ENCODE measurements at regions not wholly inside any gene's neighbourhood (a gene's known extent, or its start where the extent isn't known, plus 50 kb on each side); places are given as distances from the start of the nearest gene placed in this dataset.
"Not testable (repeated sequence)": the region's sequence is repeated elsewhere in the genome, so short reads cannot be mapped to it uniquely, and the experiment has no call there.

DNA sequence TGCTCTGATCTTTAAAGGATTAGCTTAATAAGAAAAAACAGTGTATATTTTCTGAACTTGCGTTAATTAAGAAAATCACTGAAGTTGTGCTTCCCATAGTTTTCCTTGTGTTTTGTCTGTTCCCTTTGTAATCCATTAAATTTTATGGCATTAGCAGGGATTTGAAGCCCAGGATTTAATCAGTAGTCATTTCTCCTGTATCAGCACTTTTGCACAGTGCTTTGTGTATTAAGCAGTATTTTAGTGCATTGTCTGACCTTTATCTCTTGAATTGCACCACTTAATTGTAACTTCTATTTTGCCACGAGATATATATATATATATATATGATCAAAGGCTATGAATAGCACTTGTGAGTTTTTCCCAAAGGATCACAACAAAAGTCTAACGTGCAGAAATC, 133.7 kb downstream of the S1PR1 start:
- DNase-seq (ENCODE audit: low read depth), result no peak

GRCh38 chr1:101371259-101371658, 134.4 kb downstream of the S1PR1 start:
- DNase-seq (ENCODE audit: low read depth), result peak; percentile 94

GRCh38 chr1:101373570-101373969, 136.8 kb downstream of the S1PR1 start:
- no peak for DNase-seq (ENCODE audit: low read depth)

- DNase-seq (ENCODE audit: low read depth), result not testable (repeated sequence)
Measured at GRCh38 chr1:101375448-101375847, 138.6 kb downstream of the S1PR1 start.

DNA sequence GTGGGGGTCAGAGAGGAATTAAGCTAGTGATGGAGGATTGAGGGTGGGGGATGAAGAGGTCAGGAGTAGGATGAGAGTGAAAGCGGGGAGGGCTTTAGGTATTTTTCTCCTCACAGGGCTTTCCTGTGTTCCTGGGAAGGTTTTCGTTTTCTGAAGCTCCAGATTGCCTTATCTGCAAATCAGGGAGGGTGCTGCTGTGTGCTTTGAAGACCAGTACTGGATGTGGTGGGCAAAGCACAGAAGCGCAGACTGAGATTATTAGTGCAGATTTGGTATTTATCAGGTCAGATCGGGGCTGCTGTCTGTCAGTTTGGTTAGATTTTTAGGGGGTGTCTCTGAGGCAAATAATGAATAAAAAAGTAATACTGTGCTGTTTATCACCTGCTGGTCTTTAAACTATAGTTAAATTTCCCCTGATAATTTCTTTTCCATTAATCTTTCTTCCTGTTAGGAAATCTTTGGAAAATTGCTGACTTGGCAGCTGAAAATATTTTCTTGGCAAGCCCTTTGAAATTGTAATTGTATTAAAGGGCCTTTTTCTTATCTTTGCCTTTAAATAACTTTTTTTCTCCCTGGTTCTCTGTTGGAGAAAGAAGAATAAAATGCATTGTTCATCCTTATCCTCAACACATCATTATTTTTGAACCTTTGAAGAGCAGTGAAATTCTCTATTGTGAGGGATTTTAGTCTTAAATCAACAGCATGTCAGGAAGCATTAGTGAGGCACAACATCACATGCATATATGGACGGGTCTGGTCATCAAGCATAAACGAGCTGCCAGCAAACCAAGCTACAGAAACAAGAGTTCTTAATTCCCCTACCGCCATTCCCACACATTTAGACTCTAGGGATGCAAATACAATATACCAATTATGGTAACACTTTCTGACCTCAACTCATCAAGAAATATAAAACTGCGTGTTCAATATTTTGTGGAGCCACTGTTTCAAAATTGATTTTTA, 139.6 kb downstream of the S1PR1 start:
- DNase-seq (ENCODE audit: low read depth), result no peak

GRCh38 chr1:101377084-101377835, 140.4 kb downstream of the S1PR1 start:
- no peak for DNase-seq (ENCODE audit: low read depth)

DNA sequence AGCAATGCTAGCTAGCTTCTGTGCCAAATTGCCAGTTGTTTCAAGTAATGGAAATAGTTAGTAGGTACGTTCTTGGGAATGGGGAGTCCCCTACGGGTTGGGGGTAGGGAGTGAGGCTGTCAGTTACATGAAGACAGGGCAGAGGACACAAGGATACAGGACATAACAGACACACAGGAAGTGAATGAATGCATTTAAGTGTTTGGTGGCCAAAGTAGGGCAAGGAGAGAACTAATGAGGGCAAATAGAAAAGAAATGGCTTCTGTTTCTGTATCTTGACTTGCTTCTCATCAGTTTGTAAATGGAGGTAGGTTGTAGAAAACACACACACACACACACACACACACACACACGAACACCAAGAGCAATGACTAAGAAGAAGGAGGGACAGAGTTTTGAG, 142.2 kb downstream of the S1PR1 start:
- no peak for DNase-seq (ENCODE audit: low read depth)

DNA sequence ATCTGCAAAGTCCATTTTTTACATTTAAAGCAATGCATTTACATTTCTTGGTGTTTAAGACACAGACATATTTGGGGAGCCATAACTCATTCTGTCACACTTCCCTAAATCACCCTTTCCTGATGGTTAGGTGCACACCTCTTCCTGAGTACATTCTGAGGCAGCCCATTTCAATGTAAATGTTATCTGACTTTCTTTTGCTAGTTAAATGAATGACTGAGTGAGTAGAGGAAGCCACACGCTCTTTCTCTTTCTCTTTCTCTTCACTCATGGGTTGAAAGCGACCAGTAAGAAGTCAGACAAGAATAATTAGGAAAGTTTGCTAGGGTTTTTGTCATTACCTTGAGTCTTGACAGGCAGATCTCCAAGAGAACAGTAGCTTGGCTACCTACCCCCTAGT, 143.1 kb downstream of the S1PR1 start:
- no peak for DNase-seq (ENCODE audit: low read depth)

GRCh38 chr1:101382135-101382534, 145.3 kb downstream of the S1PR1 start:
- no peak for DNase-seq (ENCODE audit: low read depth)

- peak; percentile 59 for DNase-seq (ENCODE audit: low read depth)
Measured at GRCh38 chr1:101388904-101389546, 152.2 kb downstream of the S1PR1 start.

GRCh38 chr1:101389547-101389929, 152.7 kb downstream of the S1PR1 start:
- no peak for DNase-seq (ENCODE audit: low read depth)

DNA sequence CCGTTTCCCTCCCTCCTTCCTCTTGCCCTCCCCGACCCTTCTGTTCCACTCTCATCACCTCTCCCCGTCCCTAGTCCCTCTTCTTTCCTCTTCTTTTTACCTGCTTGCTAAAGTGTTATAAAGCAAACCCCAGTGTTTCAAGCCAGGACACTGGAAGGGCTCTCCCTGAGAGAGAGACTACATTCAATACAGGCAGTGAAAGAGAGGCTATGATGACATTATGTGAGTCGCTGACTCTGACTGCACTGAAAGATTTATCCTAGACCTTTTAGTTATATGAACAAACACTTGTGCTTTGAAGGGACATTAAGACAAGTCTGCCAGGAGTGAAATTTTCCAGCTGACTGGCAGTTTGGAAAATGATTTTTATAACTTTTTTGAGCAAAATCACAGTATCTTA, 155.7 kb downstream of the S1PR1 start:
- no peak for DNase-seq (ENCODE audit: low read depth)

DNA sequence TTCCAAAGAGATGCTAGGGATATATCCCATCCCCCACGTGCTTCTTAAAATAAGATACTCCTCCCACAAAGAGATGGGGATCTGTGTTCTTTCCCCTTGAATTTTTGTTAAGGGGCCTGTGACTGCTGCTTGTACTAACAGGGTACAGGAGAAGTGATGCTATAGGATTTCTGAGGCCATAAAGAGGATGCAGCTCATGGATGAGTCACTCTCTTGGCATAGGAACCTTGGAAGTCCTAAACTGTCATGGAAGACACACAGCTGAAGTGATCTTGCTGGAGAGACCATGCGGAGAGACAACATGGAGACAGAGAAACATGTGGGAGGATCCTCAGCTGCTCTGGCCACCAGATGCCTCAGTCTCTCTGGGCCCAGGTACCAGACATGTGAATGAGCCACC, 157.2 kb downstream of the S1PR1 start:
- DNase-seq (ENCODE audit: low read depth), result no peak

DNA sequence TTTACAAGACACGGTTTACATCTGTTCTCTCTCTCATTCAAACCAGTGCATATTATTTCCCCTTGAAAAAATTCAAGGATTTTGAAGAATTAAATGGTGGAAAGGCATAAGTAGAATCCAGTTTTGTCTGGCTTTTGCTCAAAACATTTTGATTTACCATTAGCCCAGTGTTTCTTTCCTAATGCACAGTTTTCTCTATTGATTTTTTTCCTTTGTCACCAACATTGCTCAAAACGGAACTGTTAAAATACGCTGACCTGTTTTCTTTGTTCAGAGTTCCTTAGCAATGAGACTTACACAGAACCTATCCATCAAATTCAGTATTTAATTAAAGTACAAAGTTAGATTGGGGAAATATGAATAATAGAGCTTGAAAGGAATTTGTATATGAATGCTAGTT, 162.4 kb downstream of the S1PR1 start:
- DNase-seq (ENCODE audit: low read depth), result no peak

- no peak for DNase-seq (ENCODE audit: low read depth)
Measured at GRCh38 chr1:101406271-101406670, 169.5 kb downstream of the S1PR1 start.

DNA sequence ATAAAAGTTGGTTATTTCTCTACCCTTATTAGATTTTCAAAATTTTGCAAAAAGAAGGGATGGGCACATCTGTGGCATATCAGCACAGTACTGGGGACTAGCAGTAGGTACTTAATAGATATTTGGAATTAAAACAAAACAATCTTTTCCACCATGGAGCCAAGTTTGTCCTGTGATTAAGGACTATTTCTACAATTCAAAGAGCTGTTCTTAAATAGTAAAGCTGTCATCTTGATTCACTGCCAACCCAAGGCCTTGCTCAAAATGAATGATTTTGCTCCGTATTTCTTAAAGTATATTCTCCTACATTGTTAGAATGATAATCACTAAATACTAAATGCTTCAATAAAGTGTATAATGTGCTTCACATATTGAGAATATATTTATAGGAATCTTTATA, 169.9 kb downstream of the S1PR1 start:
- no peak for DNase-seq (ENCODE audit: low read depth)

GRCh38 chr1:101407505-101408211, 170.8 kb downstream of the S1PR1 start:
- no peak for DNase-seq (ENCODE audit: low read depth)

DNA sequence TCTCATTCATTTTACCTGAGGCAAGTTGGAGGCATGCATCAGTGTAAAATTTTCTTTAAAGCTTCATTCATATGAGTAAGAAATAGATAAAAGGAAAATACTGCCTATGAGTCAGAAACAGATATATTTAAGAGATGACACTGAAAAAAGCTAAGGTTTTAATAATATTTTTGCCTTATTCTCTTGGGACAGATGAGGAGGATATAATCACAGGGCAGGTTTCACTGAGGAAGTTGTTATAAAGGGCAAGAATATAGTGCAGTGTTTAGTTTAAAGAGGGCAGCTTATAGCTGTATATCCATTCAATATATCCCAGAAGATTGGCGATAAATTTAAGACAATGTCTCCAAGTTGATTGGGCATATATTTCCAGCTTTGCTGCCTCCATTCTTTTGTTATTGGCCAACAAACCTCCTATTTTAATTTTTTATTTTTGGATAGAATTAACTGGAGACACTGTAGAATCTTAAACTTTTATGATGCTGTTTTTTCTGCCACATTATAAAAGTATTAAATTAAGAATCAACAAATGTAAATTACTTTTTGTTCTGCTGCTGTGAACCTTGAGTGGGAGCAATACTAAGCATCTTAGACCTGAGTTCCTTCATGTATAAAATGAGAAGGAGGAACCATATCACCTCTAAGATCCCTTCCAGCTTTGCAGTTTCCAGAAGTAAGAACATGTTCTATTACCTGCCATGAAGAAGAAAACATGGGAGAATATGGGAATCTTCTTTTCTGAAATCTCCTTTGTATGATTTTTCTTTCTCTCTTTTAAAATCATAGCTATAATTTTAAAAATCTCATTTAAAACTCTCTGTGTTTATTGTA, 171.6 kb downstream of the S1PR1 start:
- DNase-seq (ENCODE audit: low read depth), result no peak

- DNase-seq (ENCODE audit: low read depth), result no peak
Measured at GRCh38 chr1:101409102-101409501, 172.3 kb downstream of the S1PR1 start.

- no peak for DNase-seq (ENCODE audit: low read depth)
Measured at GRCh38 chr1:101410048-101410878, 173.4 kb downstream of the S1PR1 start.

Data from M059J (cell line).